ENCODE measurements at regions not wholly inside any gene's neighbourhood (a gene's known extent, or its start where the extent isn't known, plus 50 kb on each side); places are given as distances from the start of the nearest gene placed in this dataset.
"Not testable (repeated sequence)": the region's sequence is repeated elsewhere in the genome, so short reads cannot be mapped to it uniquely, and the experiment has no call there.

DNA sequence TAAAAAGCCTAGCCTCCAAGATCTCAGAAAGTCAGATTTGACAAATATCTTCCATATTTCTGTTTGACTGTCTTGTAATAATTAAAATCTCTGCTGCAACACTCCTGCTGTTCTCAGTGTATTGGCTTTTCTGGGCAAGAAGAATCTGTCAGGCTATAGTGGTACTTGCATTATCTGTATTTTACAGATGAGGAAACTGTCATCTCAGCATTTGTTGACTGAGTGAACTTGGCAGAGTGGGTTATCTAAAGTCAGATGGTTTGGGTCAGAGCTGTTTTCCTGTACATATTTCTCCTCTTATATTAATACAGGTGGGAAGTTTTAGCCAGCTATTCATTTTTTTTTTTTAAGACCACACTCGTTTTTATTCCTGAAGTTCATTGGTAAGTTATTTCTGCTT, 1378.2 kb upstream of the PCDH20 start:
- in situ Hi-C loops (cut with MboI; ENCODE audit: low pct_unique_long_range_greater_than_20kb, low sequenced_read_pairs): no loop called here
- no peak for DNase-seq

DNA sequence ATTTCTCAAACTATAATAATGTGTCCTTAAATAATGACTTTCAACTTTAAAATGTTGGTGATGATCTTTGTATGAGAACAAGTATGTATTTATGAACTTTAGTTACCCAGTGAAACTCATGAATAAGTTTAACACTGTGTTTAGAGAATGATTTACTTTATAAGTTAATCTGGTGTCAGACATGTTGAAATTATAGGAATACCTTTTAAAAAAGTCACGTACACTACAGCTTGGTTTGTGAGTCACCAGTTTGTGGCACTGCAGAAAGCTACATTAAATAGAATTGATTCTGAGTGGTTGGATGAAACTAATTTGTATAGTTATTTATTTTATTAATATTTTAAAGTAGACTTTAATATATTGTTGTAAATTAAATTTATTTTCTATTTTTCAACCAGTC, 1366.2 kb upstream of the PCDH20 start:
- DNase-seq: no peak
- in situ Hi-C loops (cut with MboI; ENCODE audit: low pct_unique_long_range_greater_than_20kb, low sequenced_read_pairs): no loop called here

DNA sequence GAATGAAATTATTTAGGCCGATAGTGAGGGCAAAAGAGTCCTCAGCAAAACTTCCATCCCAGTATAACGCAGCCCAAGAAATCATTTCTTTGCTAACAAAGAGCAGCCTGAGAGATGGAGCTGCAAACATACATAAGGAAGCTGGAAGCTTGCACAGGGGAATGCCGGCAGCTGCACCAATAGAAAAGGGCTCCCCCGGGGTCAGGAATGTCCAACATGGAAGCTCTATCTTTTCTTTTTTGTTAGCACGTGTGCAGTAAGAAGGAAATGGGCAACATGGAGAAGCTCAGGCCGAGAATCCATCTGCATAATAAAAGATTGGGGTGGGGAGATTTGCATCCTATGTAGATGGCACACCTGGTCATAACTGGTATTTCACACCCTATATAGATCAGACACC, 1363.5 kb upstream of the PCDH20 start:
- DNase-seq: no peak
- in situ Hi-C loops (cut with MboI; ENCODE audit: low pct_unique_long_range_greater_than_20kb, low sequenced_read_pairs): no loop called here

DNA sequence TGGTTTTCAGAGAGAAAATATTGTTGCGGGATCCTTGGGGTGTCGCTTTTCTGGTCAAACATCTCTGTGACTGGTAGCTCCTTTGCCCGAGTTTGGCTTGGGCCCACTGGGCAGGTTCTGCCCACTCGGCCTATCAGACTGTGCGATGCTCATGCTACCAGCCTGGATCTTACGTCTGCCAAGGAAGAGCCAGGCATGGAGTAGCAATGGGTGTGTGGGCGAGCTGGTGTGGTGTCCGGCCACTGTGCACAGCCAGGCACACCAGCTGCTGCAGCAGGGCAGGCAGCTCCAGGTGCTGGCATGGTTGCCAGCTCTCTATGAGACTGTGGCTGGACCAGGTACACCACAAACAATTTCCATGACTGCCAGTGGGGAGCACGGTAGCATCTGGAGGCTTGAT, 1351.8 kb upstream of the PCDH20 start:
- no peak for DNase-seq
- in situ Hi-C loops (cut with MboI; ENCODE audit: low pct_unique_long_range_greater_than_20kb, low sequenced_read_pairs): no loop called here

GRCh38 chr13:62760724-62761123, 1345.1 kb upstream of the PCDH20 start:
- in situ Hi-C loops (cut with MboI; ENCODE audit: low pct_unique_long_range_greater_than_20kb, low sequenced_read_pairs): no loop called here
- DNase-seq: no peak

DNA sequence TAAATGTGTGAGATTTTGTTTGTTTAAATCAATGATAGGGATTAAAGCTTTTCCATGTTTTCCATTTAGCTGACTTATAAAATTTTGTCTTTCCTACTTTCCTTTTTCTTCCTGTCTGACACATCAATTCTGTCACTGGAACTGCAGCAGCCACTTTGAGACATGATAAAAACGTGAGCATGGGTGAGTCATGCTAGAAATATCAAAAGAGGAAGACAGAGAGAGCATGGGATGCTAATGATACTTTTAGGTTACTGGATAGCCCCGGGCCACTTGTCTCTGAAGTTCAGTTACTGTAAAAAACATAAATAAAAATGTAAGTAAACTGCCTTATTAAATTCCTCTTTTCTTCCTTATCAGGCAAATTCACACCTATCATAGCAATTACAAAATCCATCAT, 1332.0 kb upstream of the PCDH20 start:
- in situ Hi-C loops (cut with MboI; ENCODE audit: low pct_unique_long_range_greater_than_20kb, low sequenced_read_pairs): no loop called here

GRCh38 chr13:62747152-62747551, 1331.5 kb upstream of the PCDH20 start:
- DNase-seq: no peak
- in situ Hi-C loops (cut with MboI; ENCODE audit: low pct_unique_long_range_greater_than_20kb, low sequenced_read_pairs): no loop called here

More for the DNA sequence above, 1332.0 kb upstream of the PCDH20 start:
- no peak for DNase-seq

DNA sequence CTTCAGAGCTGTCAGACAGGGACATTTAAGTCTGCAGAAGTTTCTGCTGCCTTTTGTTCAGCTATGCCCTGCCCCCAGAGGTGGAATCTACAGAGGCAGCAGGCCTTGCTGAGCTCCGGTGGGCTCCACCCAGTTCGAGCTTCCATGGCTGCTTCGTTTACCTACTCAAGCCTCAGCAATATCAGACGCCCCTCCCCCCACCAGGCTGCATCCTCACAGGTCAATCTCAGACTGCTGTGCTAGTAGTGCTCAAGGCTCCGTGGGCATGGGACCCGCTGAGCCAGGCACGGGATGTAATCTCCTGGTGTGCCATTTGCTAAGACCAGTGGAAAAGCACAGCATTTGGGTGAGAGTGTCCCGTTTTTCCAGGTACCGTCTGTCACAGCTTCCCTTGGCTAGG, 1314.1 kb upstream of the PCDH20 start:
- DNase-seq; in situ Hi-C loops (cut with MboI; ENCODE audit: low pct_unique_long_range_greater_than_20kb, low sequenced_read_pairs): not testable (repeated sequence)

DNA sequence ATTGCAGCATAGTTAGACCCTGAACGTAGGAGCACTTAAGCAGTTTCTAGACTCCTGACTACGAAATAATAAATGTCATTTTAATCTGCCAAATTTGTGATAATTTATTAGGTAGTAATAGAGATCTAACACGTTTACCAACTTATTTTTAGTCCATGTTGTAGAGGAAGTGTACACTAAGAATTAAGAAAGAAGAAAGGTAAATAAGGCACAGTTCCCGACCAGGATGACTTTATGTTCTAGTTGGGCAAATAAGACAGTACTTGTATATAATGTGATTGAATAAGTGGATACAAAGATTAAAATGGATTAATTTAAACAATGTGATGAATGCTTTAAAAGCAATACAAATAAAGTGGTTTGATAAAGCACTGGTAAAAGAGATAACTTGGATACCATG, 1306.2 kb upstream of the PCDH20 start:
- no peak for DNase-seq
- in situ Hi-C loops (cut with MboI; ENCODE audit: low pct_unique_long_range_greater_than_20kb, low sequenced_read_pairs): no loop called here

- DNase-seq; in situ Hi-C loops (cut with MboI; ENCODE audit: low pct_unique_long_range_greater_than_20kb, low sequenced_read_pairs): not testable (repeated sequence)
Observed at GRCh38 chr13:62711948-62712347, 1296.3 kb upstream of the PCDH20 start.

DNA sequence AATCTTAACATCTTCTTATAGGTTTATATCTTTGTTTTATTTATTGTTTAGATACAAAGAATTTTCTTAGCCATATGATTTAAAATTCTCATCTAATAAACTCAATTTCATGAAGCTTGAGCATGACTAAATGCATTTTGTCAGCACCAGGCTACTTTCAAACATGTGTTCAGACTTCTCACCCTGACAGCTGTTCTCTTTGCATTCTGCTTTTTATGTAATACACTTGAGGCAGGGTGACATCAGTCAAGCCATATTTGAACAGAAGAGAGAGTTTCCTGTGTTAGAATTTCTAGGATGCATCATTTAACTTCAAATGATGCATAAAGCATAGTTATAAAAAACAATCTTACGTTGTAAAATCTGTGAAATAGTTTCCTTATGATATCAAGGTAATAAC, 1295.1 kb upstream of the PCDH20 start:
- in situ Hi-C loops (cut with MboI; ENCODE audit: low pct_unique_long_range_greater_than_20kb, low sequenced_read_pairs): no loop called here
- no peak for DNase-seq

DNA sequence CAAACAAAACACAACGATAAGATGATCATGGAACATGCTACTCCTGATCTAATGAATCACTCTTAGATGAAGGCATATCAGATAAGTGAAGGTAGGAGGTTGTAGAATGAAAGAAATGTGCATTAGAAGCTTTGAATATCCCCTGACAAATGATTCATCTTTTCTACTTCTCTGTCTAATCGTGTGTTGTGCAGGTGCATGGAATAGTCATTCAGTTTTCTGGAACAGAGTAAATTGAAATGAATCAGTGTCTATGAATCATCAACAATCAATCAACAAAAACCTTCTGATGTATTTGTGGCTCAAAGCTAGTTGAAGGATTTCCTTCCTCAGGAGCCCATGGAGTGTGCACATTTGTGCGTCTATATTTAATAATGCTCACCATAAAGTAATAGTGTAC, 1290.4 kb upstream of the PCDH20 start:
- in situ Hi-C loops (cut with MboI; ENCODE audit: low pct_unique_long_range_greater_than_20kb, low sequenced_read_pairs): no loop called here
- DNase-seq: no peak

- DNase-seq: no peak
- in situ Hi-C loops (cut with MboI; ENCODE audit: low pct_unique_long_range_greater_than_20kb, low sequenced_read_pairs): no loop called here
Observed at GRCh38 chr13:62704875-62705274, 1289.2 kb upstream of the PCDH20 start.

GRCh38 chr13:62702502-62702901, 1286.9 kb upstream of the PCDH20 start:
- DNase-seq: no peak
- in situ Hi-C loops (cut with MboI; ENCODE audit: low pct_unique_long_range_greater_than_20kb, low sequenced_read_pairs): no loop called here

DNA sequence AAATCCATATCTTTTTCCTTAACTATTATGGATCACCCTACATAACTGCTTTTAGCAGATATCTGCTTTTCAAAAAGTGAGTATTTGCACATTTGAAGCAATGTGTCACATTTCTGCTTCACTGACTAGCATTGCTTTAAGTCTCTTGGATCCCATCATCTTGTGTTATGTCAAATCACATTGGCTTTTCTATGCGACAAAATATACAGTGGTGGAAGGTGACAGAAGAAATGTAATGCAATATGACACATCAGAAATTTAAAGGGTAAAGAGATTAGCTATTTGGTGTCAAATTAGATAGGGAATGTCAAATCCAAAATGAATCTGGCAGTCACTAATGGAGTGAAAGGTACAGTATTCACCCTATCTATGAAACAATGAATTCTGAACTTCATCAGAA, 1282.1 kb upstream of the PCDH20 start:
- no peak for DNase-seq
- in situ Hi-C loops (cut with MboI; ENCODE audit: low pct_unique_long_range_greater_than_20kb, low sequenced_read_pairs): no loop called here

GRCh38 chr13:62696490-62696889, 1280.8 kb upstream of the PCDH20 start:
- in situ Hi-C loops (cut with MboI; ENCODE audit: low pct_unique_long_range_greater_than_20kb, low sequenced_read_pairs): no loop called here
- DNase-seq: no peak

DNA sequence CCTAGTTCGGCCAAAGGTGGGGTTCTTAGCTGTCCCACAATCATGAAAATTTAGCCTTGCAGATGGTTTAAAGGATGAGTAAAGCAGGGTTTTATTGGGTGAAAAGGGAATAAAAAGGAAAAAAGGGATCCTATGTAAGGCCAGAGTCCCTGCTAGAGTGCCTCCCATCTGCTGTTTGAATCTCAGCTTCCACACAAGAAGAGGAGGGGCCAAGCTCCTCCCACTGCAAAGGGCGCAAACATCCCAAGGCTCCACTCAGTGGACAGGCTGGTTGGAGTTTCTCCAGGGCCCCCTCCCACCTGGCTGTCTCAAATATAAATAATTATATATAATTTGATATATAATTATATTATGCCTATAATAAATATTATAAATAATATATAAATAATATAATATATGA, 1272.1 kb upstream of the PCDH20 start:
- peak; percentile 9 for DNase-seq

GRCh38 chr13:62684359-62684758, 1268.7 kb upstream of the PCDH20 start:
- in situ Hi-C loops (cut with MboI; ENCODE audit: low pct_unique_long_range_greater_than_20kb, low sequenced_read_pairs): no loop called here
- no peak for DNase-seq

More for the DNA sequence above, 1272.1 kb upstream of the PCDH20 start:
- in situ Hi-C loops (cut with MboI; ENCODE audit: low pct_unique_long_range_greater_than_20kb, low sequenced_read_pairs): no loop called here

- DNase-seq: no peak
- in situ Hi-C loops (cut with MboI; ENCODE audit: low pct_unique_long_range_greater_than_20kb, low sequenced_read_pairs): no loop called here
Observed at GRCh38 chr13:62682788-62683187, 1267.1 kb upstream of the PCDH20 start.

GRCh38 chr13:62678039-62678438, 1262.4 kb upstream of the PCDH20 start:
- in situ Hi-C loops (cut with MboI; ENCODE audit: low pct_unique_long_range_greater_than_20kb, low sequenced_read_pairs): no loop called here
- DNase-seq: no peak

DNA sequence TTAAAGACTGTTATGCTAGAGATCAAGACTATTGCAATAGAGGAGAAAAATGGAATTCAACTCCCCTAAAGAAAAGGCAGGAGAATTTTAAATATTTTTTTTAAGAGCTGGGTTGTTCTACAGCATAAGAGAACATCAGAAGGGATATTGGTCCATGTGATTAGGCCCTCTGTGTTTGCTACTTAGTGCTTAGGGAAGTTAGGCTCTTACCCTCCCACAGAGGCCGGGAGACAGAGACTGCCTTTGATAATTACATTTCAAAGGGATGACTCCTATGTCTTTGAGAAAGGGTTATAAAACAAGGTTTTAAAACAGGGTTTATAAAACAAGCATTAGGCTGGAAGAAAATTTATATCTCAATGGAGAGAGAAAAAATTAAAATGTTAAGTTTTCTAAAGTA, 1248.1 kb upstream of the PCDH20 start:
- no peak for DNase-seq
- in situ Hi-C loops (cut with MboI; ENCODE audit: low pct_unique_long_range_greater_than_20kb, low sequenced_read_pairs): no loop called here

- no peak for DNase-seq
- in situ Hi-C loops (cut with MboI; ENCODE audit: low pct_unique_long_range_greater_than_20kb, low sequenced_read_pairs): no loop called here
Observed at GRCh38 chr13:62659365-62659764, 1243.7 kb upstream of the PCDH20 start.

Measured in KBM-7 (cell line).